IgD-negative memory B cell (primary cell): ENCODE measurements at regions not wholly inside any gene's neighbourhood (a gene's known extent, or its start where the extent isn't known, plus 50 kb on each side); places are given as distances from the start of the nearest gene placed in this dataset.
A peak's percentile ranks its signal among the peaks of the same experiment; 100 is the strongest.

Source experiments
- H3K27ac Mint-ChIP-seq, 3 donors: one replicate each; pipeline ENCODE4 v1.8.0; 2020 to 2022; ENCODE audit warnings: mild to moderate bottlenecking in 3 of 3, mixed read lengths in 3 of 3, moderate library complexity in 1 of 3
- H3K27me3 Mint-ChIP-seq: one replicate; pipeline ENCODE4 v1.8.0; 2021; ENCODE audit warnings: mixed read lengths
- H3K36me3 Mint-ChIP-seq: one replicate; pipeline ENCODE4 v1.8.0; 2020; ENCODE audit warnings: mild to moderate bottlenecking, mixed read lengths
- H3K4me1 Mint-ChIP-seq, 3 donors: one replicate each; pipeline ENCODE4 v1.8.0; 2020 to 2022; ENCODE audit warnings: mixed read lengths in 3 of 3, mild to moderate bottlenecking in 1 of 3
- H3K4me3 Mint-ChIP-seq, 4 donors: one replicate each; pipeline ENCODE4 v1.8.0; 2020 to 2022; ENCODE audit warnings: mild to moderate bottlenecking in 4 of 4, mixed read lengths in 4 of 4, moderate library complexity in 3 of 4
- H3K9me3 Mint-ChIP-seq, 3 donors: one replicate each; pipeline ENCODE4 v1.8.0; 2020 to 2021; ENCODE audit warnings: mixed read lengths in 3 of 3, mild to moderate bottlenecking in 1 of 3

GRCh38 chr16:52050418-52050817, 496.5 kb downstream of the TOX3 start:
- no peak overlapping the region for H3K4me3 Mint-ChIP-seq
- peaks cover 1% of the 10 kb centered on the region for H3K36me3 Mint-ChIP-seq
- no peaks in the 10 kb centered on the region for H3K27me3 Mint-ChIP-seq
- H3K27ac Mint-ChIP-seq: no peak overlapping the region
- peaks cover 4 to 19% (median 8%) of the 10 kb centered on the region in 3 donors for H3K9me3 Mint-ChIP-seq
- H3K4me1 Mint-ChIP-seq: no peaks in the 10 kb centered on the region

DNA sequence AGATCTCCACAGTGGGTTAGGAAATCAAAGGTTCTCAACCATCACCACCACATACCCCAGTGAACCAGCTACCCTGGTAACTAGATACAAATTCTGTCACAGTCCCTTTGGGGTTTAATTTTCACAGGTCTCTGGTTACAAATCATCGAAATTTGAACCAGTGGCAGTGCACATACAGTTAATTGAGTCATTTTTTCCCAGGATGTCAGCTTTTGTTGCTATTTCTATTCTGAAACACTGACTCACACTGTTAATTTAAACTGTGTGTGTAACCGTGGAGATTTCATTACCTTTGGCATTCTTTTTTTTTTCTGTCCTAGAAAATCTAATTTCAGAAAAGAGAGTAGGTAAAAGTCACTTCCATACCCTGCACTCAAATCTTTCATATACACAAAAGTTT, 511.5 kb downstream of the TOX3 start:
- H3K4me3 Mint-ChIP-seq: no peak overlapping the region
- H3K9me3 Mint-ChIP-seq: peaks cover 0 to 2% (median 0%) of the 10 kb centered on the region in 3 donors
- H3K4me1 Mint-ChIP-seq: no peaks in the 10 kb centered on the region

GRCh38 chr16:52034830-52035229, 512.1 kb downstream of the TOX3 start:
- Mint-ChIP-seq H3K4me1 (no peaks in the 10 kb centered on the region), H3K9me3 (no peaks in the 10 kb centered on the region), H3K27me3 (no peaks in the 10 kb centered on the region), H3K4me3 (no peak overlapping the region), H3K27ac (no peak overlapping the region), H3K36me3 (no peaks in the 10 kb centered on the region)

More for the DNA sequence above, 511.5 kb downstream of the TOX3 start:
- H3K27me3 Mint-ChIP-seq: no peaks in the 10 kb centered on the region
- H3K36me3 Mint-ChIP-seq: no peaks in the 10 kb centered on the region
- H3K27ac Mint-ChIP-seq: no peak overlapping the region

- Mint-ChIP-seq H3K4me3 (no peak overlapping the region), H3K36me3 (no peaks in the 10 kb centered on the region), H3K9me3 (no peaks in the 10 kb centered on the region), H3K27me3 (no peaks in the 10 kb centered on the region), H3K27ac (no peak overlapping the region), H3K4me1 (no peaks in the 10 kb centered on the region)
Measured at GRCh38 chr16:52033992-52034391, 513.0 kb downstream of the TOX3 start.

DNA sequence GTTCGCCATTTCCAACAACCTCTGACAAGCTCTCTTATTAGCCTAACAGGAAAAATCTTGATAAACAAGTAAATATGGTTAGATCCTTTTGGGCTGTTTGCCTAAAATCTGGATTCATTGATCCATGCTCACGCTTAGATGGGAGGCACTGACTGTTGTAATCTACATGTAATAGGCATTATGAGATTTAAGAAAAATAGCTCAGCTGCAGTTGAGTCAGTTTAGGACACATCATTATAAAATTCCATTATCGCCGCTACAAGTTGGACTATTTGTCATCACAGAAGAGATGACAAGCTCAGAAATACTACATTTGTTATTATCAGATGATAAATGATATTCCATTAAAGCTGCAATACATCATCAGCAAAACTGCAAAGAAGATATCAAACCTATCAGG, 524.0 kb downstream of the TOX3 start:
- Mint-ChIP-seq H3K27me3 (no peaks in the 10 kb centered on the region), H3K27ac (no peak overlapping the region), H3K4me3 (no peak overlapping the region), H3K36me3 (peaks cover 1% of the 10 kb centered on the region), H3K9me3 (peaks cover 2 to 5% (median 4%) of the 10 kb centered on the region in 3 donors), H3K4me1 (no peaks in the 10 kb centered on the region)

DNA sequence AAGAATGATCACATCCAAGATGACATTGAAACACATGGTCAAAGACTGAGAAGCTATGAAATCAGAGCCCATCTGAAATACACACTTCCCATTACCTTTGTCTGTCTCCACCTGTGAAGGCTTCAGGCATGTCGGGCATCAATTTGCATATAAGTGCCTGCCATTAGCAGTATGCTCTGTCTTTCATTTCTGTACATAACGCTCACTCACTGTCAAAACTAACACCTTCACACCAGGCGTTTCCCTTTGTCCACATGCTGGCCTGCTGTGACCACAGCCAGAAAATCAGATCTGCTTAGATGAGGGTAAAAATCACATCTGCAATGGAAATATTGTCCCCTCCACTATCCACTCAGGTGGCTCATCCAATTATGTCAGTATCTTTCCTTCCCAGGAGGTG, 524.8 kb downstream of the TOX3 start:
- Mint-ChIP-seq H3K27ac (no peak overlapping the region), H3K27me3 (no peaks in the 10 kb centered on the region), H3K4me3 (no peak overlapping the region), H3K36me3 (peaks cover 1% of the 10 kb centered on the region), H3K9me3 (peaks cover 2 to 5% (median 5%) of the 10 kb centered on the region in 3 donors), H3K4me1 (no peaks in the 10 kb centered on the region)

DNA sequence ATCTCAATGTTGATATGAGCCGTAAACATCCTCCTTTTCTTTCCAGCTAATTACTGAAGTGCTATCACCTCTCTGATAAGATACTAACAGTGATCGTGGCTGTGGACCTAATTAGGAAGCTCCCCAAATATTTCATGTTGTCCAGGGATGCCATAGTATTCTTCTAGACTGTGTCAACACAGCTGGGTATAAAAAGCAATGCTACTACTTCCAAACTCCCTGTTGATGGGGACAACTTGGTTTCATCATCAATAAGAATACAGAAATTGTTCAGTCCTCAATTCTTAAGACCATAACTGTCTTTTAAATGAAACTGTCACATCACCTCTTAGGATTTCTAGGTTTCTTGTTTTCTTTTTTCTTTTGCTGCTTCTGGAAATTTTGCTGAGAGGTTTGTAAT, 530.6 kb downstream of the TOX3 start:
- H3K9me3 Mint-ChIP-seq: peaks cover 4 to 14% (median 5%) of the 10 kb centered on the region in 3 donors
- no peak overlapping the region for H3K4me3 Mint-ChIP-seq
- H3K27ac Mint-ChIP-seq: no peak overlapping the region
- no peaks in the 10 kb centered on the region for H3K4me1 Mint-ChIP-seq
- peaks cover 1% of the 10 kb centered on the region for H3K36me3 Mint-ChIP-seq
- H3K27me3 Mint-ChIP-seq: no peaks in the 10 kb centered on the region

GRCh38 chr16:52005551-52005950, 541.4 kb downstream of the TOX3 start:
- Mint-ChIP-seq H3K4me1 (no peaks in the 10 kb centered on the region), H3K27me3 (no peaks in the 10 kb centered on the region), H3K36me3 (no peaks in the 10 kb centered on the region), H3K27ac (no peak overlapping the region), H3K9me3 (peaks cover 2 to 5% (median 3%) of the 10 kb centered on the region in 3 donors), H3K4me3 (no peak overlapping the region)

DNA sequence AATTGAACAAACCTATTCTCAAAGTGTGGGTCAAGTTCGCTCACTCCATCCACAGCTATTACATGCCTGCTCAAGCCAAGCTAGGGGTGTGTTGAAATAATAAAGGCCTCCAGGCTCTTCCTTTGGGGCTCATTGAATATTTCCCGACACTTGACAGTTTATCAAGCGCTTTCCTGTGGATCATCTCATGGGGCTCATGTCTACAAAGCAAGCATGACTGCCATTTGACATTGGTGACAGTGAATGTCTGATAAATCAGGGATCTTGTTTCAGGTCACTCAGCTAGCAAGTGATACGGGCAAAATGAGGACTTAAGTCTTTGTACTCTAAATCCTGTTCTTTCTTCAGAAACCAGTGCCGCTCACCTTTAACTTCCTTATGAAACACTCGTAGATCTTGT, 542.6 kb downstream of the TOX3 start:
- no peaks in the 10 kb centered on the region for H3K36me3 Mint-ChIP-seq

DNA sequence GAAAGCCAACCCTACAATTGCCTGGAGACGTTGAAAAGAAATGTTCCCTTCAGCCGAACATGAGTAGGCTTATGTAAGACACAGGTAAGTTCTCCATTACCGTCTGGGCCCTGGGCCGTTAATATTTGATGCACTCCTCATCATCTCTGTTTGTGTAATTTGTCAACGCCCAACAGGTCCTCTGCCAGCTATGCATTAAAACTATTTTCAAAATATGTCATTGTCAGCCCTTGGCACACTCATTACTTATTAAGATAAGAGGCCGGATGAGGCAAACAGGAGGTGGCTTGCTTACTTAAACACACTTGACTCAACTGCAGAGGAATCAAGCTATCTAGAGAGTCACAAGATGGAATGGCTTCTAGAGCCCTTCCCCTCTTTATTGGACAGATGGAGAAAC, 544.9 kb downstream of the TOX3 start:
- H3K27me3 Mint-ChIP-seq: no peaks in the 10 kb centered on the region
- no peak overlapping the region for H3K27ac Mint-ChIP-seq
- H3K4me1 Mint-ChIP-seq: no peaks in the 10 kb centered on the region

More for the DNA sequence above, 542.6 kb downstream of the TOX3 start:
- H3K27me3 Mint-ChIP-seq: no peaks in the 10 kb centered on the region
- no peaks in the 10 kb centered on the region for H3K4me1 Mint-ChIP-seq
- H3K9me3 Mint-ChIP-seq: peaks cover 3 to 5% (median 3%) of the 10 kb centered on the region in 3 donors
- no peak overlapping the region for H3K27ac Mint-ChIP-seq
- H3K4me3 Mint-ChIP-seq: no peak overlapping the region

DNA sequence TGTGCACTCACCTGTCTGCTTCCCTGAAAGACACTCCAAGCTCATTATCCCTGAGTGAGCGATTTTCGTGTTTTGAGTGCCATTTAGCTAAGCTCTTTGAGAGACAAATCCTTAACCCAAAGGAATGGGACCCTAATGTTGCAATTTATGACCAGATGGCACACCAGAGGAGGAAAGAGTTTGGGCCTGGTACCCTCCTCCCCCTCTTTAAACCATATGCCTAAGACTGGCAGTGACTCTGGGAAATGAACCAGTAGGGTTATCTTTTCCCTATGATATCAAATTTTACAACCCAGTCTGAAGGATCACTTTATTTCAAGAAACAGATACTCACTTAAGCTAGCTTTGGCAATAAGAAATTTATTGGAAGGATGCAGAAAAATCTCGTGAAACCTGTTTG, 550.4 kb downstream of the TOX3 start:
- H3K27ac Mint-ChIP-seq: no peak overlapping the region

More for the DNA sequence above, 544.9 kb downstream of the TOX3 start:
- peaks cover 3 to 7% (median 5%) of the 10 kb centered on the region in 3 donors for H3K9me3 Mint-ChIP-seq
- no peaks in the 10 kb centered on the region for H3K36me3 Mint-ChIP-seq
- H3K4me3 Mint-ChIP-seq: no peak overlapping the region

GRCh38 chr16:51994597-51994996, 552.3 kb downstream of the TOX3 start:
- Mint-ChIP-seq H3K9me3 (peaks cover 2 to 6% (median 3%) of the 10 kb centered on the region in 3 donors), H3K36me3 (no peaks in the 10 kb centered on the region), H3K27ac (no peak overlapping the region), H3K27me3 (no peaks in the 10 kb centered on the region), H3K4me3 (no peak overlapping the region), H3K4me1 (no peaks in the 10 kb centered on the region)

More for the DNA sequence above, 550.4 kb downstream of the TOX3 start:
- Mint-ChIP-seq H3K4me3 (no peak overlapping the region), H3K27me3 (no peaks in the 10 kb centered on the region), H3K36me3 (no peaks in the 10 kb centered on the region), H3K4me1 (no peaks in the 10 kb centered on the region), H3K9me3 (peaks cover 0 to 6% (median 3%) of the 10 kb centered on the region in 3 donors)

GRCh38 chr16:51989637-51990230, 557.2 kb downstream of the TOX3 start:
- H3K4me3 Mint-ChIP-seq: no peak overlapping the region
- no peak overlapping the region for H3K27ac Mint-ChIP-seq
- no peaks in the 10 kb centered on the region for H3K27me3 Mint-ChIP-seq
- no peaks in the 10 kb centered on the region for H3K4me1 Mint-ChIP-seq
- H3K36me3 Mint-ChIP-seq: no peaks in the 10 kb centered on the region
- peaks cover 0 to 4% (median 2%) of the 10 kb centered on the region in 3 donors for H3K9me3 Mint-ChIP-seq

DNA sequence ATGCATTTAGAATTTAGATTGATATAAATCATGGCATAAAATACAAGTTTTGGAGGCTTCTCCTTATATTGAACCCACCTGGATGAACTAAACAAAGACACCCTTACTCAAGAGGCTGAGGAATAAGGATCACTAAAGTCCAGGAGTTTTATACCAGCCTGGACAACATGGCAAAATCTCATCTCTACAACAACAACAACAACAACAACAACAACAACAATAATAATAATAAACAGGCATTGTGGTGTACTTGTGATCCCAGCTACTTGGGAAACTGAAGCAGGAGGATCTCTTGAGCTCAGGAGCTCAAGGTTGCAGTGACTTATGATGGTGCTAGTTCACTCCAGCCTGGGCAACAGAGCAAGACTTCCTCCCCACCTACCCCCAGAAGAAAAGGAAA, 558.0 kb downstream of the TOX3 start:
- no peaks in the 10 kb centered on the region for H3K27me3 Mint-ChIP-seq
- no peaks in the 10 kb centered on the region for H3K4me1 Mint-ChIP-seq
- no peak overlapping the region for H3K4me3 Mint-ChIP-seq
- no peaks in the 10 kb centered on the region for H3K36me3 Mint-ChIP-seq
- no peak overlapping the region for H3K27ac Mint-ChIP-seq
- H3K9me3 Mint-ChIP-seq: peaks cover 0 to 4% (median 2%) of the 10 kb centered on the region in 3 donors

- H3K36me3 Mint-ChIP-seq: no peaks in the 10 kb centered on the region
Measured at GRCh38 chr16:51987519-51987918, 559.4 kb downstream of the TOX3 start.

DNA sequence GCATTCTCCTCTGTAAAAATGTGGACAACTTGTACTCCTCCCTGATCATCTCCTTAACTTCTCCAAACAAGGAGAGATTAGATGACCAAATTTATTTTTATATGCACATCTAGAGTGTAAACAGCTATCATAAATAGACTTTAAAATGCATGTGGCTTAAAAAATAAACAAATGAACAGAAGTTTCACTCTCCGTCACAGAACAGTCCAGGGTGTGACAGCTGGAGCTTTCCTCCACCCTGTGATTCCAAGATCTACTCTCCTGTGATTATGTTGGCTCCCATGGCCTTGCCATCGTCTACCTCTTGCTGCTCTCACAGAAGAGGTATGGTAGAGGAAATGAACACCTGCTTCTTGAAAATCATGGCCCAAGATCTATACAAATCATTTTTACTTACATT, 560.2 kb downstream of the TOX3 start:
- H3K27ac Mint-ChIP-seq: no peak overlapping the region
- no peaks in the 10 kb centered on the region for H3K27me3 Mint-ChIP-seq
- no peak overlapping the region for H3K4me3 Mint-ChIP-seq
- no peaks in the 10 kb centered on the region for H3K4me1 Mint-ChIP-seq
- H3K9me3 Mint-ChIP-seq: peaks cover 0 to 4% (median 2%) of the 10 kb centered on the region in 3 donors
- H3K36me3 Mint-ChIP-seq: no peaks in the 10 kb centered on the region

More at GRCh38 chr16:51987519-51987918, 559.4 kb downstream of the TOX3 start:
- Mint-ChIP-seq H3K27me3 (no peaks in the 10 kb centered on the region), H3K27ac (peak overlapping the region in 1 of 3 donors; percentile 13), H3K4me1 (no peaks in the 10 kb centered on the region), H3K4me3 (no peak overlapping the region), H3K9me3 (peaks cover 0 to 4% (median 2%) of the 10 kb centered on the region in 3 donors)
